Calu3 (cell line): ENCODE measurements at regions not wholly inside any gene's neighbourhood (a gene's known extent, or its start where the extent isn't known, plus 50 kb on each side); places are given as distances from the start of the nearest gene placed in this dataset.
"Not testable (repeated sequence)": the region's sequence is repeated elsewhere in the genome, so short reads cannot be mapped to it uniquely, and the experiment has no call there.

Experiments used
- BruUV-seq: library from RNA; stranded (reverse); fragments of 400-500 nt; replicated peaks from 2 replicates; lab custom pipeline; 2021; lab: Mats Ljungman, UMichigan
- CTCF ChIA-PET: fragments of 300-600 bp; sonication (Branson Sonifier 250); formaldehyde crosslinking; loops from one replicate; lab custom pipeline; 2022; ENCODE audit warnings: antibody characterized with exemption; lab: Charles Lee
- DNase-seq: peaks from one replicate; pipeline ENCODE4 v3.0.0; 2022
- H3K27ac Mint-ChIP-seq: one replicate; pipeline ENCODE4 v1.8.0; 2022; ENCODE audit warnings: mixed read lengths; ENCODE audit not compliant: unreplicated experiment
- H3K27me3 Mint-ChIP-seq: one replicate; pipeline ENCODE4 v1.8.0; 2022; ENCODE audit warnings: mixed read lengths; ENCODE audit not compliant: unreplicated experiment
- H3K36me3 Mint-ChIP-seq: one replicate; pipeline ENCODE4 v1.8.0; 2022; ENCODE audit warnings: mild to moderate bottlenecking, moderate library complexity, mixed read lengths; ENCODE audit not compliant: insufficient read depth, unreplicated experiment
- H3K4me1 Mint-ChIP-seq: one replicate; pipeline ENCODE4 v1.8.0; 2022; ENCODE audit warnings: mild to moderate bottlenecking, low read depth, mixed read lengths; ENCODE audit not compliant: unreplicated experiment
- H3K4me3 Mint-ChIP-seq: one replicate; pipeline ENCODE4 v1.8.0; 2022; ENCODE audit warnings: mild to moderate bottlenecking, low read depth, moderate library complexity, mixed read lengths; ENCODE audit not compliant: unreplicated experiment
- H3K9me3 Mint-ChIP-seq: one replicate; pipeline ENCODE4 v1.8.0; 2022; ENCODE audit warnings: low read depth, mixed read lengths; ENCODE audit not compliant: unreplicated experiment
- intact Hi-C: fragments of 100-400 bp; cut with micrococcal nuclease; formaldehyde crosslinking; loops from one replicate; pipeline ENCODE4 v1.10.0; 2022; ENCODE audit not compliant: unreplicated experiment
- TF ChIP-seq, protein P1 (sequence below): fragments of 200-600 bp; IDR thresholded peaks from one replicate; pipeline ENCODE4 v1.8.0; 2022; ENCODE audit warnings: antibody characterized with exemption; ENCODE audit not compliant: unreplicated experiment

DNA sequence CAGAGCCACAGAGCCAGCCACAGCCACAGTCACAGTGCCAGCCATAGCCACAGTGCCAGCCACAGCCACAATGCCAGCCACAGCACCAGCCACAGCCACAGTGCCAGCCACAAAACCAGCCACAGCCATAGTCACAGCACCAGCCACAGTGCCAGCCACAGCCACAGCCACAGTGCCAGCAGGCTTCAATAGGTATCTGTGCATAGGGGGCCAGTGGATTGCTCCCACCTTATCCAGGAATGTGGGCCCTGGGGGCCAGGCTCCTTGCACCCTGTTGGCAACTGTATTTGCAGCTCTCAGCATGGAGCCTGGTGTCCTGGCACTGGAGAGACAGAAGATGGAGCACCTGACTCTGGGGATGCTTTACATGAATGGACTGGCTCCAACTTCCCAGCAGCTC is 111.7 kb upstream of the IRX2 start:
- no peak overlapping the region for H3K4me3 Mint-ChIP-seq
- no peak for DNase-seq
- H3K9me3 Mint-ChIP-seq, result peaks cover 3% of the 10 kb centered on the region
- no peaks in the 10 kb centered on the region for H3K36me3 Mint-ChIP-seq
- H3K27ac Mint-ChIP-seq, result no peak overlapping the region
- intact Hi-C loops, result no loop called here
- no peaks in the 10 kb centered on the region for H3K27me3 Mint-ChIP-seq
- TF ChIP-seq, protein P1, sequence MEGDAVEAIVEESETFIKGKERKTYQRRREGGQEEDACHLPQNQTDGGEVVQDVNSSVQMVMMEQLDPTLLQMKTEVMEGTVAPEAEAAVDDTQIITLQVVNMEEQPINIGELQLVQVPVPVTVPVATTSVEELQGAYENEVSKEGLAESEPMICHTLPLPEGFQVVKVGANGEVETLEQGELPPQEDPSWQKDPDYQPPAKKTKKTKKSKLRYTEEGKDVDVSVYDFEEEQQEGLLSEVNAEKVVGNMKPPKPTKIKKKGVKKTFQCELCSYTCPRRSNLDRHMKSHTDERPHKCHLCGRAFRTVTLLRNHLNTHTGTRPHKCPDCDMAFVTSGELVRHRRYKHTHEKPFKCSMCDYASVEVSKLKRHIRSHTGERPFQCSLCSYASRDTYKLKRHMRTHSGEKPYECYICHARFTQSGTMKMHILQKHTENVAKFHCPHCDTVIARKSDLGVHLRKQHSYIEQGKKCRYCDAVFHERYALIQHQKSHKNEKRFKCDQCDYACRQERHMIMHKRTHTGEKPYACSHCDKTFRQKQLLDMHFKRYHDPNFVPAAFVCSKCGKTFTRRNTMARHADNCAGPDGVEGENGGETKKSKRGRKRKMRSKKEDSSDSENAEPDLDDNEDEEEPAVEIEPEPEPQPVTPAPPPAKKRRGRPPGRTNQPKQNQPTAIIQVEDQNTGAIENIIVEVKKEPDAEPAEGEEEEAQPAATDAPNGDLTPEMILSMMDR, result no peak
- H3K4me1 Mint-ChIP-seq, result no peaks in the 10 kb centered on the region
- CTCF ChIA-PET, result no interaction called here
- no TSS peak for BruUV-seq

DNA sequence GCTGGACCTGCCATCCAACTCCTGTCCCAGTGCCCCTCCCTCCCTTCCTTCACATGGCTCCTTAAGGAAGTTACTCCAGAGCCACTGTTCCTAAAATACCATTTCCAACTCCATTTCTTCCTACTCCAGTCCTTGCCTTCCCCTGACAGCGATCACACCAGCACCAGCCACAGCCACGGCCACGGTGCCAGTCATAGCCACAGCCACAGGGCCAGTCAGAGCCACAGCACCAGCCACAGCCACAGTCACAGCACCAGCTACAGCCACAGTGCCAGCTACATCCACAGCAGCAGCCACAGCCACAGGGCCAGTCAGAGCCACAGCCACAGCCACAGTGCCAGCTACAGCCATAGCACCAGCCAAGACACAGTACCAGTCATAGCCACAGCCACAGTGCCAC is 110.7 kb upstream of the IRX2 start:
- intact Hi-C loops, DNase-seq, H3K27me3 Mint-ChIP-seq, H3K9me3 Mint-ChIP-seq, BruUV-seq, H3K36me3 Mint-ChIP-seq, CTCF ChIA-PET, H3K4me1 Mint-ChIP-seq, H3K4me3 Mint-ChIP-seq, H3K27ac Mint-ChIP-seq: not testable (repeated sequence)

DNA sequence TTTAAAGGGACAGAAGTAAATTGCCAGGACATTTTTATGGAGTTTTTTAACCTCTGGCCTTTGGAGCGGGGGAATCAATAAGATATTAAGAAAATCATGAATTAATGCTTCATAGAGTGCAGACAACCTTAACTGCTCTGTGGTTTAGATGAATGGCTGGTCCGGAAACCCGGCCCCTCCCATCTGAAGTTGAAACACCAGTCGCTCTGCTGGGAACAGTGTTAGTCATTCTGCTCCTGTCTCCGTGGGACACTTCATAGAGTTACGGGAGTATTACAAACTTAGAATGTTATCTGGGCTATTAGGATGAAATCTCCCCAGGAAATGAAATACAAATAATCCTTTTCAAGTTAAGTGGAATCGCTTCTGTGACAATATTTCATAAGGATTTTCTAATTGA is 110.1 kb upstream of the IRX2 start:
- intact Hi-C loops, result no loop called here

DNA sequence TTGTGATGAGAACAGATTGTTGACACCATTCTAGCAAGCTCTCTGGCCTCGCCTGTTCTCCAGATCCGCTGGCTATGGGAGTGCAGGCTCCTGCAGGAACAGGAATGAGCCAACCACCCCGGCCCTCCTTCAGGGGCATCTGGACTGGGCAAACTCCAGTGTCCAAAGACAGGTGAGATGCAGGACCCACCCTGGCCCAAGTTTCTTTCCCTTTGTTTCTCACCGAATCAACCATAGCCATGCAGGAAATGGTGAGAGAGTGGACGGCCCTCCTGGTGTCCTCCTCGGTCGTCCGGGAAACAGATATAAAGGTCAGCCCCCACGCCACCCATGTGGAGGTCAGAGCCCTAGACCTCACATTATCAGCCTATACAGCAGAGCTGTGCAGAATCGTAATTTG is 108.6 kb upstream of the IRX2 start:
- Mint-ChIP-seq H3K27me3 (no peaks in the 10 kb centered on the region), H3K36me3 (no peaks in the 10 kb centered on the region)

More for the DNA sequence above, 110.1 kb upstream of the IRX2 start:
- TF ChIP-seq, protein P1, result no peak
- Mint-ChIP-seq H3K4me3 (no peak overlapping the region), H3K27ac (no peak overlapping the region), H3K36me3 (no peaks in the 10 kb centered on the region), H3K9me3 (peaks cover 3% of the 10 kb centered on the region), H3K4me1 (no peaks in the 10 kb centered on the region), H3K27me3 (no peaks in the 10 kb centered on the region)
- CTCF ChIA-PET, result no interaction called here
- no TSS peak for BruUV-seq
- DNase-seq, result no peak

DNA sequence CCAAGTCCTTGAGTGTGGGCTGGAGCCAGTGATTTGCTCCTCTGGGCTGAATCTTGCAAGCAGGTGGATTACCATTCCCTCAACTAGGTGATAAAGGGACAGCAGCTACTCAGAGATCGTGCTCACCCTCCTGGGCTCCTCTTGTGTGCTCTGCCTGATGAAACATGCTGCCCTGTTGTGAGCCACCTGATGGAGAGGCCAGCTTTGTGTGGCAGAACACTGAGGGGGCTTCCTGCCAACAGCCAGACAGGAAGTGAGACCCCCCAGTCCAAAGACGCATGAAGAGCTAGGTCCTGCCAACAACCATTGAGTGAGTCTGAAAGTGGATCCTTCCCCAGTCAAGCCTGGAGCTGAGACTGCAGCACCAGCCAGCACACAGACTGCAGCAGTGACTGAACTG is 106.4 kb upstream of the IRX2 start:
- Mint-ChIP-seq H3K27me3 (no peaks in the 10 kb centered on the region), H3K36me3 (no peaks in the 10 kb centered on the region), H3K27ac (no peak overlapping the region), H3K4me1 (no peaks in the 10 kb centered on the region), H3K4me3 (no peak overlapping the region), H3K9me3 (peaks cover 4% of the 10 kb centered on the region)
- intact Hi-C loops, result no loop called here
- no TSS peak for BruUV-seq
- CTCF ChIA-PET, result no interaction called here
- no peak for DNase-seq
- TF ChIP-seq, protein P1, result no peak

More for the DNA sequence above, 108.6 kb upstream of the IRX2 start:
- intact Hi-C loops, result no loop called here
- Mint-ChIP-seq H3K9me3 (peaks cover under 1% of the 10 kb centered on the region), H3K4me1 (no peaks in the 10 kb centered on the region), H3K4me3 (no peak overlapping the region), H3K27ac (no peak overlapping the region)
- no peak for DNase-seq
- no TSS peak for BruUV-seq
- TF ChIP-seq, protein P1, result no peak
- CTCF ChIA-PET, result no interaction called here
